ENCODE measurements at regions not wholly inside any gene's neighbourhood (a gene's known extent, or its start where the extent isn't known, plus 50 kb on each side); places are given as distances from the start of the nearest gene placed in this dataset.
A peak's percentile ranks its signal among the peaks of the same experiment; 100 is the strongest.

DNA sequence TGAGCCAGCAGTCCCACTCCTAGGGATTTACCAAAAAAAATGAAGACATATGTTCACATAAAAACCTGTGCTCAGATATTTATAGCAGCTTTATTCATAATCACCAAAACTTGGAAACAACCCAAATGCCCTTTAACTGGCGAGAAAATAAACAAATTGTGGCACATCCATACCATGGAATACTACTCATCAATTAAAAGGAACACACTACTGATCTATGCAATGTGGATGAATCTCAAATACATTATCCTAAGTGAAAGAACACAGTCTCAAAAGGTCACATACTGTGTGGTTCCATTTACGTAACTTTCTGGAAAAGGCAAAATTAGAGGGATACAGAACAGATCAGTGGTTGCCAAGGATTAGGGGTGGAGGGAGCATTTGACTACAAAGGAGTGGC lies 394.5 kb downstream of the SHQ1 start:
- DNase-seq: no peak

DNA sequence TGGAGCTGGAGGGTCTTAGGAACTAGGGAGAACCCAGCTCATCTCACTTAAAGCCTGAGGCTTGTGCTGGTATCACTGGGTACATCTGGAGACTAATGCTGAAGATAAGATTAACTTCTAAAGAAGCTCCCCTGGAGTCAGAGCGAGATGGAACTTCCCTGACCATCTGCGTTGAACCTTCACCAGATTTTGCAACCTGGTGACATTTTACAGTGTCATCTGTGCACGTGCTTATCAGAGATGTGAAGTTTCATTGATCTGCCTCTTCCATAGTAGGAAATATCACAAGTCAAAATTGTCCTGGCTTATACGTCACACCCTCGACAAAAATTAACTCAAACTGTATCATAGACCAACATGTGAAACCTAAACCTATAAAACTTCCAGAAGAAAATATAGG lies 395.5 kb downstream of the SHQ1 start:
- no peak for DNase-seq

DNA sequence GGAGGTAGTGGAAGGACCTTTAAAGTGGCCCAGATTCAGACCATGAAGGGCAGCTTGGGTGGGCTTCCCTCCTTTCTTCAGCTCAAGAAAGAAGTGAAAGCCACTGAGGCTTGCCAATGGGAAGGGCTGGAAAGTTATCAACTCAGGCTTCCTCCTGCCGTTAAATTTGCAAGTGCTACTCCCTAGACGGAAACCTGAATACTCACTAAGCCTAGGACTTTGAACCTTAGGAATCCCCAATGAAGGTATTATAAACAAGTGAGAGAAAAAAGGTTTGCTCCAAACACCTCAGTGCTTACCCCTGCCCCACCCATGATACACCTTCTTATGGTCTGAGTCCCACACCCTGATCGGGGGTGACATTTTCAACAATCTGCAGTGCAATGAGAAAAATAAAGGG lies 396.4 kb downstream of the SHQ1 start:
- no peak for DNase-seq

DNA sequence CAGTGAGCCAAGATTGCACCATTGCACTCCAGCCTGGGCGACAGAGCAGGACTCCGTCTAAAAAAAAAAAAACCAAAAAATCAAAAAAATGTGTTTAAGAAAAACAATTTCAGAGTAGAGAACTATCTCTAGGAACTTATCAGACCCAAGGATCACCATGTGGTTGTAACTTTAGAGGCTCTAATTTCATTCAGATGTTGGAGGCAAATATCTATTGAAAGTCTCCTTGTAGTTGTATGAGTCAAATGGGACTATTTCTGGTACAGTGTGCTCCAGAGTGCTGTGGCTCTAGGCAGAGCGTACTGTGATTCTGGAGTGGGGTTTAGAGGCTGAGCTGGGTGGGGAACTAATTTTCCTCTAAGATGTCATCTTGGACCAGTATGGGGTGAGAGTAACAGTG lies 398.7 kb downstream of the SHQ1 start:
- DNase-seq: no peak

DNA sequence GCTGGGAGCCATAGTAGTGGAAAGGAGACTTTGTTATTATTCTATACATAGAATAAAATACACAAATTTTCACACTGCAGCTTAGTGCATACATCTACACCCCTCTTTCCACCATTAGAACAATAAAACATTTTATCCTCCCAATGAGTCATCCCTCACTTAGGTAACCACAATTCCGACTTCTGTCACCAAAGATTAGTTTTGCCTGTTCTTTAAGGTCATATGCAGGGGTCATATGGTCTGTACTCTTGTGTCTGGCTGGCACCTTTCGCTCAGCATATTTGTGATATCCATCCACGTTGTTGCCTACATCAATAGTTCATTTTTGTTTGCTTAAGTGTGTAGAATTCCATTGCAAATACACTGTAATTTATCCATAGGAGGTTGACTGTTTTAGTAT lies 399.4 kb downstream of the SHQ1 start:
- no peak for DNase-seq

DNA sequence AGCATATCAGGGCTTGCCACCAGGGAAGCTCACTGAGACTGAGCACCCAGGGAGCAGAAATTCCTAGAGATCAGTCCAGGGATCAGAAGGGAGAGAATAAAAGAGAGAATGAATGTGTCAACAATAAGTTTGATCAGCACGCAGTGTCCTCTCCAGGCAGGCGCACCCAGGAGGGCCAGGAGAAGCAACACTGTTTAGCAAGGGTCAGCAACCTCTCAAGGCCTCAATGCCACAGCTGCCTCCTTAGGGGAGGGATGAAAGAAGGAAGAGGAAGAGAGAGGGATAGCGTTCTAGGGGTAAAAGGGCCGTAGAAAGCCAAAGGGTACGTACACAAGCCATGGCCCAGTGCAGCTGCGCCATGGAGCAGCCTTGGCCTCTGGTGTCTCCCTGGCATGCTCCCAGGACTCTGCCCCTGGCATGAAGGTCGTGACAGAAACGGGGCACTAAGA lies 399.8 kb downstream of the SHQ1 start:
- no peak for DNase-seq

DNA sequence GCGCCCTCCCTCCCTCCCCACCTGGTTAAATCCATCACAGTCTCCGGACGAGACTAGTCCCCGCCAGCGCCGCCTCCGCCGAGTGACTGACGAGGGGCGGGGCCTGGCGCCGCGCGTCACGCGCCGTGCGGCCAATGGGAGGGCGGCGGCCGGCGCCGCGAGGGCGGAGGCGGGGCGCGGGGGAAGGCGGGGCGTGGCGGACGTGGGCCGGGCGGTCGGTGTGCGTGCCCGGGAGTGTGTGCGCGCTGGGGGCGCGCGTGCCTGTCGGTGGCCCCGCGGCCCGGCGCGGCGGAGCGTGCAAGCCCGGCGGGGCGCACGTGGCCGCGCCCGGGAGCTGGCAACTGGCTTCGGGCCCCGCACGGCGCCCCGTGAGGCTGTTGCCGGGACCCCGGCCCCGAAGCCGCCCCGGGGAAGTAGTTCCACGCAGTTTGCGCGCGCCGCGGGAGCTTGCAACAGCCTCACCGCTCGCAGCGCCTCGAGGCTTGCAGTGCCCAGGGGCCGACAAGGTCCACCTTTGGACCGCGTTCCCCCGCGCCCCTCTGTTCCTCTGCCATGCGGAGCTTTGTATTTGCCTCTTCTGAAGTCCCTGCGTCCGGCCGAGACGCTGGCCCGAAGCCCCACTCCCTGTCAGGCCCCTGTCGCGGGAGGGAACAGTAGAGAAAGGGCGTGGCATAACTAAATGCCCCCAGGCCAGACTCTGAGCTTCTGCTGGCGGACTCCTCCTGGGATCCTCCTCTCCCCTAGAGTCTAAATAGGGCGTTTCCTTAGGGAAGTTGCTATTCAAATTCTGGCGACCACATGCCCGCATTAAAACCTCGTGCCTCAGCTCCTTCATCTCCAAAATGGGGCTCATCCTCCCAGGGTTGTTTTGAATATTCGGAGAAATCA lies 400.9 kb downstream of the SHQ1 start:
- DNase-seq: peak; percentile 96

GRCh38 chr3:72446218-72447058 lies 401.8 kb downstream of the SHQ1 start, which contains the start of gene RYBP:
Gene RYBP, minus strand, starts transcription at chr3:72446621.
- peak; percentile 42 for DNase-seq

- DNase-seq: no peak
Observed at GRCh38 chr3:72445827-72446217, 402.4 kb downstream of the SHQ1 start.

DNA sequence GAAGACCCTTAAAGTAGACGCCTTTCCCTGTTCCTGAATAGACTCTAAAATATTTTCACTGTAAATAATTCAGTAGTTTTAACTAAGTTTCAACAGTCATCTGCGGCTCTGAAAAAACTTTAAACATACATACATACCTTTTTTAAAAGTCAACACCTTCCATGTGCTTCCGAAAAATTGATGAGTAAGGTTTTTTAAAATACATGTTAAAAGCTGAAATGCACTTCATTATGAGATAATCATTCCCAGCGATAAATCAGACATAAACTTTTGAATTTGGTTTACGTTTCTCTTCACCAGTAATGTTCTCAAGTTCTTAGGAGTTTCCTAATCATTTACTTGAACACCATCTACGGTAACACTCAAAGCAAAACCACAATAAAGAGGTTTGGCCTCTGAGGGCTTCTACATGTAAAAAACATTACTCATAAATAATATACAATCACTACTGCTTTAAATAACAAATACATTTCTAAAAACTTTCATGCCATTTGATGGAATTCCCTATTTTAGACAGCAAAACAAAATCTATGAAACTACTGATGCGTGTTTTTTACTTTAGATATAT lies 403.5 kb downstream of the SHQ1 start:
- DNase-seq: no peak

- DNase-seq: no peak
Observed at GRCh38 chr3:72442759-72443158, 405.5 kb downstream of the SHQ1 start.

DNA sequence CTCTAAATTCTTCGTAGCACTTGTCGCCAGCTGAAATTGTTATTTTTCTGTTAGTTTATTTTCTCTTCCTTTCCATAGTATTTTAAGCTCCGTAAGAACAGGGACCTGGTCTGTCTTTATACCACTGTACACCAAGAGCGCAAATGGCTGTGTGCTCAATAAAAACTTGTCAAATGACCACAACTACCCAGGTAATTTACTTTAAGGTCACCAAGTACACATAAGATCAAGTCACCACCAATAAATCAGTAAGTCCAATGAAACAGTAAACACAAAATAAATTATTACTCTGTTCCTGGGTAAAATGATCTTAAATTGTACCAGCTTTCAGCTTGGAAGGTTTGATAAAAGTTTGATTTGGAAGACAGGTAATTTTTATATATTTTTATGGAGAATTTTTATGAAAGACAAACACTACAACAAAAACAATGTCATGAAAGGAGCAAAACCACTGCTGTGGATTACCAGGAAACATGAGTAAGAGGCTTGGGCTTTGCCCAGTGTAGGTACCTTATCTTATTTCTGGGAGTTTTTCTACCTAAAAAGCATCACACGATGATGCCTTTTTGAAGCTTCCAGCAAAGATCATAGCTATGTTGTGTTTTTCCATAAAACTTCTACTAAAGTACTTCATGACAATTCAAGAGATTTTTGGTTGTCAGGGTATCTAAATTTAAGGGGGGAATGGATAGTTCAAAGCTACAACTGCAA lies 406.8 kb downstream of the SHQ1 start:
- no peak for DNase-seq

DNA sequence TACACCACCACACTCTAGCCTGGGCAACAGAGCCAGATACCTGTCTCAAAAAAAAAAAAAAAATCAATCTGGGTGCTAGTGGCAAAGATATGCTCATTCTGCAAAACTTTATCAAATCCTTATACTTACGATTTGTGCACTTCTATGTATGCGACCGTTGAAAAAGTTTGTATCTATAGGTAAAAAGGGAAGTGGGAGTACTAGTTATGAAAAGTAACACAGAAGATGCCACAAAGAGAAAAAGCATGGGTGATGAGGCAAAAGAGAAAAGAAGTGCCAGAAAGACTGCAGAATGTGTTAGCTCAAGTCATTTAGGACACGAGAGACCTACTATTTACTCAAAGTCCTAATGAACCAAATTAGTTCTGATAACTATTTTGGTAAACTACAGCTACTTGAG lies 407.8 kb downstream of the SHQ1 start:
- no peak for DNase-seq

DNA sequence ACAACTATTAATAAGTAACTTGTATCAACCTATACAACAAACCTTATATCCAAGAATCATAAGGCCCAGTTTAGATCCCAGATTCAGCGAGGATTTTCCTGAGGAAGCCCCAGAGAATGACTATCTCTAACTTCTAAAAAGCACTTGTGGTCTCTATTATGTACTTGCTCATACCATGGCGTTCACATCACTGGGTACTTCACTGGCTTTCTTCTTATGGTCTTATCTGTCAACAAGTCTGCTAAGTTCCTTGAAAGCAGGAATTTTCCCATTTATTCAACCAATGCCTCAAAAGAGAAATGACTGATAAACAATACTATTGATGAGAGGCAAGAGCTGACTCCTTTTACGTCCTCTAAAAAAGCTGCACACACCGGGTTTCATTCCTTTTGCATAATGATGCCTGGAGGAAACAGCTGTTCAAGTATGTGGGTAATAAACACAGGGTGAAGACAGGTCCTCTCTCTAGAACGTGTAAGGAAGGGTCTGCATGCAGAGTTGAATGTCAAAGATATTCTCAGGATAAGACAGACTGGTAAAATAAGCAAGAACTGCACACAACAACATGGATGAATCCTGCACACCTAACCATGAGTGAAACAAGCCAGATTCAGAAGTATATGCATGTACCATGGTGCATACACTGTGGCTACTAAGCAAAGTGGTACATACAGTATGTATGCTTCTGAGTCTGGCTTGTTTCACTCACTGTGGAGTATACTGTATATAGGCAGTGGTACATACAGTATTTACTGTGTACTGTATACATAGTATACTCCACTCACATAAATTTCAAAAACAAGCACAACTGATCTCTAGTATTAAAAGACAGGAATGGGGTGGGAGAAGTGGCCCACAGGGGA lies 408.7 kb downstream of the SHQ1 start:
- DNase-seq: no peak

DNA sequence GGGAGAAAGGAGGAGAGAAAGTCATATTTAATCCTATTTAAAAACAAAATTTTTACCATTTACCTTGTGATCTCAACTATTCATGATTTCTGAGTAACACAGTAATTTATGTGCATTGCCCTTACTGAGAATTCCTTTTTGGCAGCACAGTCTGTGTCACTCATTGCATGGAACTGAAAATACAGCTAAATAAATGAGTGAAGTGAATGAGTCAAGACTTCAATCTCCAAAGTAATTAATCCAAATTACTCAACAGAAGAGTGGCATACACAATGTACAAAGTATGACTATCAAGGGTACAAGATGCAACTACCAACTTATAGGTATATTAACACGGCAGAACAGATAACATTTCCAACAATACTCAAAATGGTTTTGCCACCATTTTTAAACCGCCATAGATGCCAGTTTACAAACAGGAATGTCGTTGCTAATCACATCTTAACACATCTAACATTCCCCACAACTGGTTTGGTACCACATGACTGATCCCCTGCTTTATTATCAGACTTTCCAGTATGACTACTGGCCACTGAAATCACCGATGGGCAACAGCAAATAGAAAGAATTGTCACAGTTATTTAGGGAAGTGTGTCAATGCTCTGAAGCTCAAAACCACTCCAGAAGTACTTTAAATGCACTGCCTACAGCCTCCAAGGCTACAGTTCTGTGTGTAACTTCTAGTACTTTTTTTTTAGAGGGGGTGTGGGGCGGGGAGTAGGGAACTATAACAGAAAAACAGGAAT lies 410.4 kb downstream of the SHQ1 start:
- no peak for DNase-seq

- DNase-seq: no peak
Observed at GRCh38 chr3:72436863-72437592, 411.2 kb downstream of the SHQ1 start.

DNA sequence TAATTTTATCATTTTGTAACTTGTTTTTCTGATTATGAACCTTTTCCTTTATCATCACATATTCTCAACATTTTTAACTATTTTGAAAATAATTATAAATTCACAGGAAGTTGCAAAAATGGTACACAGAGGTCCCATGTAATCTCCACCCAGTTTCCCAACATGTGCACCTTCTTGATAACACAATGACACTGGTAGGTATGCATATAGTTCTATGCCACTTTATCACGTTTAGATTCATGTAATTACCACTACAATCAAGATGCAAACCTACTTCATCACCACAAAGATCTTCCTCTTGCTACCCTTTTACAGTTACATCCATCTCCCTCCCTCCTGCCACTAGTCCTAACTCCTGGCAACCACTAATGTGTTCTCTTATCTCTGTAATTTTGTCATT lies 413.9 kb downstream of the SHQ1 start:
- DNase-seq: no peak

- DNase-seq: no peak
Observed at GRCh38 chr3:72432246-72432645, 416.0 kb downstream of the SHQ1 start.

DNA sequence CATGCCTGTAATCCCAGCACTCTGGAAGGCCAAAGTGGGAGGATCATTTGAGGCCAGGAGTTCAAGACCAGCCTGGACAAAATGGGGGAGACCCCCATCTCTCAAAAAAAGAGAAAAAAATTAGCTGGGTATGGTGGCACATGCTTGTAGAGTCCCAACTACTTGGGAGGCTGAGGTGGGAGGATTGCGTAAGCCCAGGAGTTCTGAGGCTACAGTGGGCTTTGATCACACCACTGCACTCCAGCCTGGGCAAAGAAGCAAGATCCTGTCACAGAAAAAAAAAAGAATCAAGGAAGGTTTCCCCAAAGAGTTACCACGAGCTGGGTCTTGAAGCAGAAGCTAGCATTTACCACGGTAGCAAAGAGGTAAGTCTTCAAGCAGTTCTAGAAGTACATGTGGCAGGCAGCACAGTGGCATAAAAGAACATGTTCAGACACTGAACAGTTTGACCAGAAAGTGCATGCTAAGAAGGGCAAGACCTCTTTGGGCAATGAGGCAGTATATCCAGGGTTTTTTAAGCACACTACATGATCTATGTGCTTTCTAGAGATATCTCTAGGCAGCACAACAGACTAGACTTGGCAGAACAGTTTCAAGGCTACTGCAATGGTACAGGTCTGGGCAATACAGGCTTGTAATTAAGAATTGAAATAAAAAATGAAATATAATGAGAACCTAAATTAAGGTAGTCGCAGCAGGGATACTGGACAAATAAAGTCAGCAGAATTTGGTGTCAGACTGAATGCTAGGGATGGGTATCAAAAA lies 418.5 kb downstream of the SHQ1 start:
- no peak for DNase-seq

DNA sequence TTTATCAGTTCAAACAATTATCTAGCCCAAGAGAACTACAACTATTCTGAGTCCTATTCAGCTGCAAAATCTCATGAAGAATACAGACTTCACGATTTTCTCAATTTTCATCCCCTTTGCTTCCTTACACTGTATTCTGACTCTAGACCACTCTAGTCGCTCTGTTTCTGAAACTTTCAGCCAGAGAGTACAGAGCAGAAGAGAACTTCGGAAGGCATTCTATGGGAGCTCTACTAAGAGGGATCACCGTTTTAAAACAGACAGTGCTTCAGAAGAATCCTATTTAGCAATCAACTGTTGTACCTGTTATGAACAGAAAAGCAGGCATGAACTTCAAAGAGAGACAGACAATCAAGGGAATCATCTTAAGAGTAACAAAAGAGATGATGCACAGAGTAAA lies 419.4 kb downstream of the SHQ1 start:
- DNase-seq: no peak

Data from CD4-positive, alpha-beta T cell treated with Interleukin-17A for 4 hours (primary cell).